GM21529 (cell line): ENCODE measurements at regions not wholly inside any gene's neighbourhood (a gene's known extent, or its start where the extent isn't known, plus 50 kb on each side); places are given as distances from the start of the nearest gene placed in this dataset.
"Not testable (repeated sequence)": the region's sequence is repeated elsewhere in the genome, so short reads cannot be mapped to it uniquely, and the experiment has no call there.

Experiments
- ATAC-seq: cut with Tn5 transposase; IDR thresholded peaks from one replicate; pipeline ENCODE4 v1.9.1; 2021; ENCODE audit not compliant: unreplicated experiment

GRCh38 chr9:95684516-95684915, 167.7 kb upstream of the PTCH1 start:
- ATAC-seq = no peak

GRCh38 chr9:95680306-95680705, 163.5 kb upstream of the PTCH1 start:
- ATAC-seq = not testable (repeated sequence)

GRCh38 chr9:95679874-95680273, 163.1 kb upstream of the PTCH1 start:
- no peak for ATAC-seq

GRCh38 chr9:95678759-95679158, 162.0 kb upstream of the PTCH1 start:
- no peak for ATAC-seq

GRCh38 chr9:95670122-95670521, 153.4 kb upstream of the PTCH1 start:
- no peak for ATAC-seq

- ATAC-seq = no peak
Observed at GRCh38 chr9:95669253-95669652, 152.5 kb upstream of the PTCH1 start.

- no peak for ATAC-seq
Observed at GRCh38 chr9:95667789-95668188, 151.0 kb upstream of the PTCH1 start.

- no peak for ATAC-seq
Observed at GRCh38 chr9:95666785-95667155, 150.0 kb upstream of the PTCH1 start.

- no peak for ATAC-seq
Observed at GRCh38 chr9:95666096-95666784, 149.5 kb upstream of the PTCH1 start.

GRCh38 chr9:95653246-95653645, 136.5 kb upstream of the PTCH1 start:
- no peak for ATAC-seq

GRCh38 chr9:95650720-95651119, 133.9 kb upstream of the PTCH1 start:
- no peak for ATAC-seq

- no peak for ATAC-seq
Observed at GRCh38 chr9:95649801-95650213, 133.0 kb upstream of the PTCH1 start.

- ATAC-seq = no peak
Observed at GRCh38 chr9:95648225-95648624, 131.5 kb upstream of the PTCH1 start.

- ATAC-seq = no peak
Observed at GRCh38 chr9:95645992-95646391, 129.2 kb upstream of the PTCH1 start.

GRCh38 chr9:95645579-95645978, 128.8 kb upstream of the PTCH1 start:
- no peak for ATAC-seq

- ATAC-seq = no peak
Observed at GRCh38 chr9:95644377-95644776, 127.6 kb upstream of the PTCH1 start.

- ATAC-seq = no peak
Observed at GRCh38 chr9:95643619-95644018, 126.8 kb upstream of the PTCH1 start.

- no peak for ATAC-seq
Observed at GRCh38 chr9:95642189-95642588, 125.4 kb upstream of the PTCH1 start.

GRCh38 chr9:95641586-95641985, 124.8 kb upstream of the PTCH1 start:
- ATAC-seq = no peak

GRCh38 chr9:95640336-95640735, 123.6 kb upstream of the PTCH1 start:
- ATAC-seq = no peak

- no peak for ATAC-seq
Observed at GRCh38 chr9:95635986-95636671, 119.4 kb upstream of the PTCH1 start.

GRCh38 chr9:95634536-95634935, 117.8 kb upstream of the PTCH1 start:
- ATAC-seq = no peak

- no peak for ATAC-seq
Observed at GRCh38 chr9:95634114-95634513, 117.3 kb upstream of the PTCH1 start.
